Osteoblast (primary cell): ENCODE measurements at regions not wholly inside any gene's neighbourhood (a gene's known extent, or its start where the extent isn't known, plus 50 kb on each side); places are given as distances from the start of the nearest gene placed in this dataset.

Source experiments
- DNase-seq: peaks from one replicate; pipeline ENCODE4 v3.0.0; 2011; ENCODE audit warnings: low spot score, mixed read lengths; ENCODE audit not compliant: insufficient read length; ENCODE audit errors: missing footprints
- H2AFZ ChIP-seq: 2 replicates; pipeline ENCODE4 v1.6.0; 2011; ENCODE audit warnings: mild to moderate bottlenecking, low read length
- H3K27ac ChIP-seq: 2 replicates; pipeline ENCODE4 v1.5.1; 2011; ENCODE audit warnings: mild to moderate bottlenecking, low read depth, low read length, moderate library complexity
- H3K27me3 ChIP-seq: 2 replicates; pipeline ENCODE4 v1.6.0; 2012; ENCODE audit warnings: mild to moderate bottlenecking, control low read depth, inconsistent platforms, low read length, moderate library complexity; ENCODE audit not compliant: insufficient read depth
- H3K36me3 ChIP-seq: 2 replicates; pipeline ENCODE4 v1.5.1; 2011; ENCODE audit warnings: mild to moderate bottlenecking, low read length, control low read depth, moderate library complexity; ENCODE audit not compliant: insufficient read depth
- H3K4me1 ChIP-seq: 2 replicates; pipeline ENCODE4 v1.5.1; 2011; ENCODE audit warnings: mild to moderate bottlenecking, low read length, control low read depth, moderate library complexity; ENCODE audit not compliant: insufficient read depth
- H3K4me2 ChIP-seq: 2 replicates; pipeline ENCODE4 v1.6.0; 2011; ENCODE audit warnings: mild to moderate bottlenecking, low read length; ENCODE audit not compliant: insufficient read depth
- H3K4me3 ChIP-seq: fragments of 200-600 bp; sonication (generic); 3 replicates; pipeline ENCODE4 v1.5.1; 2012; ENCODE audit warnings: mild to moderate bottlenecking, low read length, inconsistent platforms; ENCODE audit not compliant: insufficient read depth
- H3K79me2 ChIP-seq: 2 replicates; pipeline ENCODE4 v1.6.0; 2012; ENCODE audit warnings: mild to moderate bottlenecking, low read length, control low read depth, inconsistent platforms; ENCODE audit not compliant: insufficient read depth
- H3K9me3 ChIP-seq: 2 replicates; pipeline ENCODE4 v1.5.1; 2011; ENCODE audit warnings: low read depth, low read length, control low read depth
- H4K20me1 ChIP-seq: 2 replicates; pipeline ENCODE4 v1.6.0; 2012; ENCODE audit warnings: mild to moderate bottlenecking, low read length, control low read depth; ENCODE audit not compliant: insufficient read depth
- CTCF ChIP-seq: IDR thresholded peaks from 2 replicates; pipeline ENCODE4 v1.5.1; 2011; ENCODE audit warnings: mild to moderate bottlenecking, low read depth, low read length, moderate library complexity; ENCODE audit errors: extremely low read depth

- Histone ChIP-seq H3K27ac (no peak overlapping the region), H3K4me1 (no peaks in the 10 kb centered on the region), H3K4me3 (no peak overlapping the region), H3K4me2 (no peak overlapping the region), H3K27me3 (no peaks in the 10 kb centered on the region), H3K36me3 (no peaks in the 10 kb centered on the region), H4K20me1 (no peaks in the 10 kb centered on the region), H3K79me2 (no peaks in the 10 kb centered on the region), H2AFZ (no peak overlapping the region), H3K9me3 (no peaks in the 10 kb centered on the region)
- DNase-seq: no peak
- no peak for TF ChIP-seq CTCF
These were observed 565.8 kb upstream of the MGMT start for GRCh38 chr10:128901236-128901635.

DNA sequence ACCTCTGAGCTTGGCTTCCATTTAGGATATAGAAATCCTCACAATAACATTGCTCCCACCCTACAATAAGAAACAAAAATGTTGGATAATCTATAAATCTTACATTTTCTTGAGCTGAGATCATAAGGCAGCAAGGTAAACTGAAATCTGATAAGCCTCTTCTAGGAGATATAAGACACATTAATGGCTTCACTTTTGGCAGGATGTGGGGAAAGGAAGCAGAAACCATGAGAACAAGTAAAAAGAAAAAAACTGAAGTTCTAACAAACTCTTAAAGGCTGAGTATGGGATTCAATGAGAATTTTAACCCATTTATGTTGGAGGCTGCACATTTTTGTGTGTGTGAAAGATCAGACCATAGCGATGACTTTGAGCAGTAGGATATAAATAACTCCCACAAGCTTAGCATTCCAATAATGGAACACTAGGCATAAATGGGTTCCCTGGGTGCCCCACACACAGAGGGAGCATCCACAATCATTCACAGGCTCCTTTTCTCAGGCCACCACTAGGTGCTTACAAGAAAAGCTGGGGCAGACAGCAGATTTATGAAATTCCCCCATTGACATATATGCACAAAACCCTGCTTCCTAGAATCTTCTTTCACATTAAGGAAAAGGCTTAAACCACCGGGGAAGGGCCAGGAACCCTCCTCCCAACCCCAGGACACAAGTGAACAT lies 564.9 kb upstream of the MGMT start:
- H3K36me3 ChIP-seq: no peaks in the 10 kb centered on the region
- no peak overlapping the region for H3K4me3 ChIP-seq
- no peak for TF ChIP-seq CTCF
- no peak overlapping the region for H3K27ac ChIP-seq
- H3K9me3 ChIP-seq: no peaks in the 10 kb centered on the region
- no peak for DNase-seq
- no peaks in the 10 kb centered on the region for H3K79me2 ChIP-seq
- no peak overlapping the region for H3K4me2 ChIP-seq
- no peaks in the 10 kb centered on the region for H3K27me3 ChIP-seq
- H2AFZ ChIP-seq: no peak overlapping the region
- no peaks in the 10 kb centered on the region for H3K4me1 ChIP-seq
- no peaks in the 10 kb centered on the region for H4K20me1 ChIP-seq

GRCh38 chr10:128907155-128907941 lies 559.7 kb upstream of the MGMT start:
- Histone ChIP-seq H3K4me3 (no peak overlapping the region), H3K36me3 (no peaks in the 10 kb centered on the region), H4K20me1 (no peaks in the 10 kb centered on the region), H3K79me2 (no peaks in the 10 kb centered on the region), H3K4me1 (no peaks in the 10 kb centered on the region), H3K9me3 (peaks cover 3% of the 10 kb centered on the region), H3K4me2 (no peak overlapping the region), H3K27me3 (no peaks in the 10 kb centered on the region), H3K27ac (no peak overlapping the region), H2AFZ (no peak overlapping the region)
- no peak for DNase-seq
- no peak for TF ChIP-seq CTCF

GRCh38 chr10:128908099-128908498 lies 558.9 kb upstream of the MGMT start:
- H3K36me3 ChIP-seq: no peaks in the 10 kb centered on the region
- H4K20me1 ChIP-seq: no peaks in the 10 kb centered on the region
- H2AFZ ChIP-seq: no peak overlapping the region
- H3K27ac ChIP-seq: no peak overlapping the region
- TF ChIP-seq CTCF: no peak
- no peaks in the 10 kb centered on the region for H3K4me1 ChIP-seq
- no peaks in the 10 kb centered on the region for H3K79me2 ChIP-seq
- no peak overlapping the region for H3K4me2 ChIP-seq
- H3K4me3 ChIP-seq: no peak overlapping the region
- no peak for DNase-seq
- H3K9me3 ChIP-seq: peaks cover 3% of the 10 kb centered on the region
- H3K27me3 ChIP-seq: no peaks in the 10 kb centered on the region
